Mesothelial cell of epicardium (in vitro differentiated cells): ENCODE measurements at regions not wholly inside any gene's neighbourhood (a gene's known extent, or its start where the extent isn't known, plus 50 kb on each side); places are given as distances from the start of the nearest gene placed in this dataset.

ENCODE experiments used
- DNase-seq, 2 experiments: peaks; one replicate each; pipeline ENCODE4 v3.0.0; 2021; ENCODE audit warnings: low spot score in 2 of 2; ENCODE audit not compliant: unreplicated experiment in 2 of 2
- H3K27ac Mint-ChIP-seq: 2 replicates; pipeline ENCODE4 v1.8.0; 2021; ENCODE audit warnings: mixed read lengths
- H3K27me3 Mint-ChIP-seq: 2 replicates; pipeline ENCODE4 v1.8.0; 2021; ENCODE audit warnings: low read depth, mixed read lengths
- H3K36me3 Mint-ChIP-seq: 2 replicates; pipeline ENCODE4 v1.8.0; 2021; ENCODE audit warnings: mixed read lengths
- H3K4me1 Mint-ChIP-seq: 2 replicates; pipeline ENCODE4 v1.8.0; 2021; ENCODE audit warnings: mixed read lengths
- H3K4me3 Mint-ChIP-seq: 2 replicates; pipeline ENCODE4 v1.8.0; 2021; ENCODE audit warnings: mild to moderate bottlenecking, moderate library complexity, mixed read lengths
- H3K9me3 Mint-ChIP-seq: 2 replicates; pipeline ENCODE4 v1.8.0; 2021; ENCODE audit warnings: mixed read lengths
- TF ChIP-seq, protein P1 (sequence below): fragments of 200-600 bp; sonication (generic); IDR thresholded peaks from one replicate; pipeline ENCODE4 v1.5.0; 2021; ENCODE audit warnings: antibody characterized with exemption; ENCODE audit not compliant: unreplicated experiment

DNA sequence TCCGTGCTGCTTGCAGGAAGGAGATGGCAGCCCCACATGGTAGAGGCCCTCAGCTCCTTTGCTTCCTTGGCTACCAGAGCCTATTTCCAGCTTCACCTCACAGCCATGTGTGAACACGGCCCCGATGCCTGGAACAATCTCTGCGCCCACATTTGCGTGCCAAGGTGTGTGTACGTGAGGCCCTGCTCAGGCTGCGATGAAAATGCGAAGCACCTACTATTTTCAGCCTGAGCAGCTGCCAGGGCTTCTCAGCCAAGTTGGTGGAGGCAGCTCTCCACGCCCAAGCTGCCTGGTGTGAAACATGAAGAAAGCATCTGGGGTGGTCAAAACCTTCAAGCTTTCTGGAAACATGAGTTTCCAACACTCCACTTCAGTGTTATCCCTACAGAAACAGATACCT is 177.8 kb upstream of the EGLN3 start:
- Mint-ChIP-seq H3K4me1 (peaks cover 7% of the 10 kb centered on the region), H3K27me3 (peaks cover 1% of the 10 kb centered on the region), H3K27ac (no peak overlapping the region), H3K36me3 (no peaks in the 10 kb centered on the region), H3K4me3 (no peak overlapping the region), H3K9me3 (no peaks in the 10 kb centered on the region)
- DNase-seq: no peak
- TF ChIP-seq, protein P1, sequence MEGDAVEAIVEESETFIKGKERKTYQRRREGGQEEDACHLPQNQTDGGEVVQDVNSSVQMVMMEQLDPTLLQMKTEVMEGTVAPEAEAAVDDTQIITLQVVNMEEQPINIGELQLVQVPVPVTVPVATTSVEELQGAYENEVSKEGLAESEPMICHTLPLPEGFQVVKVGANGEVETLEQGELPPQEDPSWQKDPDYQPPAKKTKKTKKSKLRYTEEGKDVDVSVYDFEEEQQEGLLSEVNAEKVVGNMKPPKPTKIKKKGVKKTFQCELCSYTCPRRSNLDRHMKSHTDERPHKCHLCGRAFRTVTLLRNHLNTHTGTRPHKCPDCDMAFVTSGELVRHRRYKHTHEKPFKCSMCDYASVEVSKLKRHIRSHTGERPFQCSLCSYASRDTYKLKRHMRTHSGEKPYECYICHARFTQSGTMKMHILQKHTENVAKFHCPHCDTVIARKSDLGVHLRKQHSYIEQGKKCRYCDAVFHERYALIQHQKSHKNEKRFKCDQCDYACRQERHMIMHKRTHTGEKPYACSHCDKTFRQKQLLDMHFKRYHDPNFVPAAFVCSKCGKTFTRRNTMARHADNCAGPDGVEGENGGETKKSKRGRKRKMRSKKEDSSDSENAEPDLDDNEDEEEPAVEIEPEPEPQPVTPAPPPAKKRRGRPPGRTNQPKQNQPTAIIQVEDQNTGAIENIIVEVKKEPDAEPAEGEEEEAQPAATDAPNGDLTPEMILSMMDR: no peak

DNA sequence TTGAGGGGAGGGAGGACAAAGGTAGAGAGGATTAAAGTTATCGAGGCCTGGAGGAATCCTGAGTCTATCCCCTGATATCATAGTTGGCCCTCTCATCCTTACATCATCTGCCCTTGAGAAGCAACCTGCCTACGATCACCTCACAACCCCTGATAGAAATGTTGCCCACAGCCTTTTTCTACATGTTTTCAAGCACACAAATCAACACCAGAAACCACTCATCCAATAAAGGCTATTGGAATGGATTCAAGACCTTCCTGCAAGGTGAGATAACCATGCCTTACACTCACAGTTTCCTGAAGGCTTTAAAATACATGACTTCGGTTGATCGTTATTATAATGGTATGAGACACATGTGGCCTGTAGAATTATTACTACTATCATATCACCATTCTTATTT is 175.7 kb upstream of the EGLN3 start:
- TF ChIP-seq, protein P1: no peak
- no peak overlapping the region for H3K27ac Mint-ChIP-seq
- H3K36me3 Mint-ChIP-seq: no peaks in the 10 kb centered on the region
- peaks cover 9% of the 10 kb centered on the region for H3K27me3 Mint-ChIP-seq
- H3K4me1 Mint-ChIP-seq: peaks cover 7% of the 10 kb centered on the region
- H3K9me3 Mint-ChIP-seq: no peaks in the 10 kb centered on the region
- DNase-seq: no peak
- H3K4me3 Mint-ChIP-seq: no peak overlapping the region

DNA sequence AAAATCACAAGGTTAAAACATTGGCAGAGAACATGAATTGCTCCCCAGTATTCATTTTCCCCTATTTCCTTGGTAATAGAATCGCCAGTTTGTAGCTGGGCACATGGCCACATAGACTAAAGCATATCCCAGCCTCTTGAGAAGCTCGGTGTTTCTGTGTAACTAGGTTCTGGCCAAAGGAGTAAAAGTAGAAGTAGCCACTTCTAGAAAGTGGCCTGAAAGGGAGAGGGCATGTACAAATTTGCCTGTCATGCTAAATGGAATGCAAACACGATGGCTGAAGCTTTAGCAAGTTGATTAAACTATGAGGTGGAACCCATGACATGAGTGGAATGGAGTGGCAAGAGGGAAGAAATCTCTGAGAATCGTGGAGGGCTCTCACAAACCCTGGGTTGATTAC is 173.7 kb upstream of the EGLN3 start:
- Mint-ChIP-seq H3K9me3 (no peaks in the 10 kb centered on the region), H3K27me3 (peaks cover 9% of the 10 kb centered on the region), H3K27ac (no peak overlapping the region), H3K36me3 (no peaks in the 10 kb centered on the region), H3K4me1 (peaks cover 8% of the 10 kb centered on the region), H3K4me3 (no peak overlapping the region)
- TF ChIP-seq, protein P1: no peak
- DNase-seq: no peak

DNA sequence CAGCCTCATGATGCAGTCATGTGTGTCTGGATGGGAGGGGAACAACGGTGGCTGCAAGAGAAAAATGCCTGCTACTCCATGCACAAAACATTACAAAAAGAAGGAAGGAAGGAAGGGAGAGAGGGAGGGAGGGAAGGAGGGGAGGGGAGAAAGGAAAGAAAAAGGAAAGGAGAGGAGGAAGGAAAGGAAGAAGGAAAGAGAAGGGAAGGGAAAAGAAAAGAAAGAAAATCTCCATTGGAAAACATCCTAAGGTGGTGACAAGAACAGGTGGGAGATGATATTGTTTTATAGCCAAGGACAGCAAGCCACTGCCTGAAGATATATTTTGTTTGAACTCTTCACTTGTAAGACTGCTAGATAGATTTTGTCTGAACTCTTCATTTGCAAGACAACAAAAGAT is 171.8 kb upstream of the EGLN3 start:
- no peak for DNase-seq
- Mint-ChIP-seq H3K9me3 (no peaks in the 10 kb centered on the region), H3K4me1 (peaks cover 8% of the 10 kb centered on the region), H3K36me3 (no peaks in the 10 kb centered on the region), H3K27me3 (peaks cover 9% of the 10 kb centered on the region), H3K27ac (no peak overlapping the region), H3K4me3 (no peak overlapping the region)
- TF ChIP-seq, protein P1: no peak

DNA sequence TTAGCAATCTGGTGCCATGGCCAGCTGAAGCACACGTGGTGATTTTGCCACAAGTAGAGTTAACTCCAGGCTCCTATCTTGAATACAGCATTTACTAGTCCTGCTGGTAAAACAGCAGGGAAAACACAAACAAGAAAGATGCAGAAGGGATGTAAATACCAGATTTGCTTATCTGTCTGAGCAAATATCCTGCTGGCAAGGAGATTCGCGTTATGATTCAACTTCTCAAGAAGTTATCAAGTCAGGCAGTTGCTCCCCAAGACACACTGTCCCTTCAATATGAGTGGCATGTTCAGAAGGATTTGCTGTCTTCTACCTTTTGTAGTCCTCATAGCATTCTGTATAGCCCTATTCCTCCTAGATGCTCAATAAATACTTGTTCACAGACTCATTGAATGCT is 171.2 kb upstream of the EGLN3 start:
- Mint-ChIP-seq H3K4me1 (peaks cover 8% of the 10 kb centered on the region), H3K27ac (no peak overlapping the region), H3K9me3 (no peaks in the 10 kb centered on the region), H3K36me3 (no peaks in the 10 kb centered on the region), H3K27me3 (peaks cover 9% of the 10 kb centered on the region), H3K4me3 (no peak overlapping the region)
- TF ChIP-seq, protein P1: no peak
- no peak for DNase-seq
